ENCODE measurements at regions not wholly inside any gene's neighbourhood (a gene's known extent, or its start where the extent isn't known, plus 50 kb on each side); places are given as distances from the start of the nearest gene placed in this dataset.

DNA sequence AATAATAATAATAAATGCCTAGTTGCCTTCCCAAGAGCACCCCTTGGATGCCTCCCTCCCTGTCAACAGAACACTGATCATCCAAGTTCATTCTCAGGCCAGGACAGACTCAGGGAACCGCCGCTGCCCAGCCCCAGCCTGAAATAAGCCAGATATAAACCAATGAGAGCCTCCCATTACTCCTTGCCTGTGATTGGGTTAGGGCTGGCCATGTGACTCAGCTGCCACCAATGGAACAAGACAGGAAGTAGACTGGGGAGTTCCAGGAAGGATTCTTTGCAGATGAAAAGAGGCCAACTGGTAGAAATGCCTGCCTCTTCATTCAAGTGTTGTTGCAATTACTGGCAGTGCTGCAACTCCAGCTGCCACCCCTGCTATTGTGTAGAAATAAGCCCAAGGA lies 146.4 kb upstream of the TIAM1 start:
- TF ChIP-seq POLR2AphosphoS5 (IDR thresholded peaks at IDR 0.05; ENCODE audit: insufficient read depth in 1 of 2, low read depth in 1 of 2), result no peak
- TF ChIP-seq, protein P1, sequence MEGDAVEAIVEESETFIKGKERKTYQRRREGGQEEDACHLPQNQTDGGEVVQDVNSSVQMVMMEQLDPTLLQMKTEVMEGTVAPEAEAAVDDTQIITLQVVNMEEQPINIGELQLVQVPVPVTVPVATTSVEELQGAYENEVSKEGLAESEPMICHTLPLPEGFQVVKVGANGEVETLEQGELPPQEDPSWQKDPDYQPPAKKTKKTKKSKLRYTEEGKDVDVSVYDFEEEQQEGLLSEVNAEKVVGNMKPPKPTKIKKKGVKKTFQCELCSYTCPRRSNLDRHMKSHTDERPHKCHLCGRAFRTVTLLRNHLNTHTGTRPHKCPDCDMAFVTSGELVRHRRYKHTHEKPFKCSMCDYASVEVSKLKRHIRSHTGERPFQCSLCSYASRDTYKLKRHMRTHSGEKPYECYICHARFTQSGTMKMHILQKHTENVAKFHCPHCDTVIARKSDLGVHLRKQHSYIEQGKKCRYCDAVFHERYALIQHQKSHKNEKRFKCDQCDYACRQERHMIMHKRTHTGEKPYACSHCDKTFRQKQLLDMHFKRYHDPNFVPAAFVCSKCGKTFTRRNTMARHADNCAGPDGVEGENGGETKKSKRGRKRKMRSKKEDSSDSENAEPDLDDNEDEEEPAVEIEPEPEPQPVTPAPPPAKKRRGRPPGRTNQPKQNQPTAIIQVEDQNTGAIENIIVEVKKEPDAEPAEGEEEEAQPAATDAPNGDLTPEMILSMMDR (IDR thresholded peaks at IDR 0.05), result no peak
